ENCODE measurements at regions not wholly inside any gene's neighbourhood (a gene's known extent, or its start where the extent isn't known, plus 50 kb on each side); places are given as distances from the start of the nearest gene placed in this dataset.

DNA sequence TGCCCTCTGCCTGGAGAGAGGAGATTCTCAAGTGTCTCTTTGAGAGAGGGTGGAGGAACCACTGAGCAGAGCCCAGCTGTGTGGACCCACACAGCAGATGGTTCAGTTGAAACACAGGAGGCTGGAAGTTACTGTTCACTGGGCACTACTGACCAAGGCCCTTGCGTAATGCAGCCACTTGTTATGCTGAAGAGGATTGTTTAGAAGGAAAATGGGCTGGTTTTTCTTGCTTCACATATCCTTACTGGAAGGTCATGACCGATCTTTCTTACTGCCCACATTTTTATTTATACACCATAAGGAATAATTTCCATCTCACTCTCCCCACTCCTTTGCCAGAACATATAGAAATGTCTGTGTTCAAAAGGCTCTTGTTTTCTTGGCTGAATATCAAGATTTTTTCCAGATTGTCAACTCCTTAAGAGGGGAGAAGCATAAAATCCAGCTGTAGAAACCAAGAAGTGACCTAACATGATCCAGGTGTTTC, 375.1 kb upstream of the DDHD1 start:
- peaks cover 0 to 2% of the 10 kb centered on the region in 2 experiments; a peak in 1 of 4 replicates for H3K4me1 ChIP-seq (ENCODE audit: control insufficient read depth in 1 of 2, insufficient read depth in 2 of 2, low read depth in 1 of 2, low read length in 1 of 2)
- H3K9ac ChIP-seq = no peak overlapping the region
- H3K9me3 ChIP-seq = no peaks in the 10 kb centered on the region
- no peaks in the 10 kb centered on the region for H3K36me3 ChIP-seq (replicated peaks in 1 of 2; ENCODE audit: control insufficient read depth in 1 of 2, insufficient read depth in 2 of 2, low read length in 1 of 2)
- no peak overlapping the region for H3K4me3 ChIP-seq (ENCODE audit: low read depth in 2 of 2, low read length in 1 of 2)
- TF ChIP-seq TAF1 (IDR thresholded peaks at IDR 0.05; ENCODE audit: borderline replicate concordance, low read depth, low read length) (no peak), EP300 (IDR thresholded peaks at IDR 0.05; ENCODE audit: borderline replicate concordance in 1 of 2, low read depth in 1 of 2, low read length in 1 of 2) (no peak), JUND (IDR thresholded peaks at IDR 0.05) (no peak), FOXJ3 (CRISPR knock-in tag; IDR thresholded peaks at IDR 0.05) (no peak), FOSL2 (IDR thresholded peaks at IDR 0.05; ENCODE audit: borderline replicate concordance, low read depth) (no peak), TCF12 (IDR thresholded peaks at IDR 0.05) (no peak), SMC3 (IDR thresholded peaks at IDR 0.05; ENCODE audit: low read depth, low read length) (no peak), RCOR1 (IDR thresholded peaks at IDR 0.05; ENCODE audit: low read length) (no peak), GABPA (IDR thresholded peaks at IDR 0.05; ENCODE audit: low read depth) (no peak), MXI1 (IDR thresholded peaks at IDR 0.05; ENCODE audit: low read depth, low read length) (no peak), MEF2A (IDR thresholded peaks at IDR 0.05; ENCODE audit: borderline replicate concordance, low read depth) (no peak)
- TF ChIP-seq, protein P1, sequence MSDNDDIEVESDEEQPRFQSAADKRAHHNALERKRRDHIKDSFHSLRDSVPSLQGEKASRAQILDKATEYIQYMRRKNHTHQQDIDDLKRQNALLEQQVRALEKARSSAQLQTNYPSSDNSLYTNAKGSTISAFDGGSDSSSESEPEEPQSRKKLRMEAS (IDR thresholded peaks at IDR 0.05; ENCODE audit: low read depth) = no peak
- TF ChIP-seq, protein P2, sequence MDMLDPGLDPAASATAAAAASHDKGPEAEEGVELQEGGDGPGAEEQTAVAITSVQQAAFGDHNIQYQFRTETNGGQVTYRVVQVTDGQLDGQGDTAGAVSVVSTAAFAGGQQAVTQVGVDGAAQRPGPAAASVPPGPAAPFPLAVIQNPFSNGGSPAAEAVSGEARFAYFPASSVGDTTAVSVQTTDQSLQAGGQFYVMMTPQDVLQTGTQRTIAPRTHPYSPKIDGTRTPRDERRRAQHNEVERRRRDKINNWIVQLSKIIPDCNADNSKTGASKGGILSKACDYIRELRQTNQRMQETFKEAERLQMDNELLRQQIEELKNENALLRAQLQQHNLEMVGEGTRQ (IDR thresholded peaks at IDR 0.05; ENCODE audit: borderline replicate concordance, low read depth, low read length) = no peak
- TF ChIP-seq, protein P3, sequence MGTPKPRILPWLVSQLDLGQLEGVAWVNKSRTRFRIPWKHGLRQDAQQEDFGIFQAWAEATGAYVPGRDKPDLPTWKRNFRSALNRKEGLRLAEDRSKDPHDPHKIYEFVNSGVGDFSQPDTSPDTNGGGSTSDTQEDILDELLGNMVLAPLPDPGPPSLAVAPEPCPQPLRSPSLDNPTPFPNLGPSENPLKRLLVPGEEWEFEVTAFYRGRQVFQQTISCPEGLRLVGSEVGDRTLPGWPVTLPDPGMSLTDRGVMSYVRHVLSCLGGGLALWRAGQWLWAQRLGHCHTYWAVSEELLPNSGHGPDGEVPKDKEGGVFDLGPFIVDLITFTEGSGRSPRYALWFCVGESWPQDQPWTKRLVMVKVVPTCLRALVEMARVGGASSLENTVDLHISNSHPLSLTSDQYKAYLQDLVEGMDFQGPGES (IDR thresholded peaks at IDR 0.05; ENCODE audit: low read depth, low read length) = no peak
- no peaks in the 10 kb centered on the region for H3K79me2 ChIP-seq (ENCODE audit: insufficient read depth)
- CTCF ChIA-PET = interaction anchor here (1.1 to 8.2 kb wide), 2 partner anchors 10 to 820 kb away, joined by 4 to 50 read pairs; no protein-coding TSS in a partner anchor
- no peak overlapping the region for H2AFZ ChIP-seq (ENCODE audit: low read depth)
- DNase-seq = no peak
- no peaks in the 10 kb centered on the region for H3K27me3 ChIP-seq (ENCODE audit: insufficient read depth)
- H3F3A ChIP-seq (replicated peaks; ENCODE audit: insufficient read depth) = no peaks in the 10 kb centered on the region
- H3K4me2 ChIP-seq = no peak overlapping the region
- H3K9me2 ChIP-seq = no peaks in the 10 kb centered on the region
- no peaks in the 10 kb centered on the region for H4K20me1 ChIP-seq (ENCODE audit: insufficient read depth)
- H3K27ac ChIP-seq (ENCODE audit: low read depth in 2 of 2, low read length in 1 of 2) = no peak overlapping the region
- WGBS (ENCODE audit: low lambda C conversion rate) = 34% methylated on average over 2 of the region's 2 CpGs
- POLR2A ChIA-PET = no interaction called here

DNA sequence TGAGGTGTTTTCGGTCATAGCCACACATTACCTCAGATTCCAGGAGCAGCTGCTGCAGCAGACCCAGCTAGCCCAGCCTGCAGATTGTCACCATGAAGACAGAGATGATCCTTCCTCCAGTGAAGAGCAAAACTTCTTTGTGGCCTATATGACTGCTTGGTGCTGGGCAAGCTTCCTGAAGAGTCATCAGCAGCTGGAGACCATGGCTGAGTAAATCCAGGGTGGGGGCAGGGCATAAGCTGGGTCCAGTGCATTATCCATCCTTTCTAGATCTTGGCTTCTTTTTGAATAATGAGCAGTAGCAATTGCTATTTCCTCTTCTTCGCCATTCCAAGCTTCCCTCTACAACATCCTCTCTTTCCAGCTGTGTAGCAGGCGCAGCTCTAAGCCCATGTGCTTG, 373.1 kb upstream of the DDHD1 start:
- WGBS (ENCODE audit: low lambda C conversion rate) = 25% methylated on average over 2 of the region's 3 CpGs
- Histone ChIP-seq H3K4me1 (ENCODE audit: control insufficient read depth in 1 of 2, insufficient read depth in 2 of 2, low read depth in 1 of 2, low read length in 1 of 2) (peaks cover 0 to 2% of the 10 kb centered on the region in 2 experiments; a peak in 1 of 4 replicates), H2AFZ (ENCODE audit: low read depth) (no peak overlapping the region), H3K4me2 (no peak overlapping the region), H3F3A (replicated peaks; ENCODE audit: insufficient read depth) (no peaks in the 10 kb centered on the region), H3K36me3 (replicated peaks in 1 of 2; ENCODE audit: control insufficient read depth in 1 of 2, insufficient read depth in 2 of 2, low read length in 1 of 2) (no peaks in the 10 kb centered on the region), H3K27me3 (ENCODE audit: insufficient read depth) (no peaks in the 10 kb centered on the region), H3K79me2 (ENCODE audit: insufficient read depth) (no peaks in the 10 kb centered on the region), H3K4me3 (ENCODE audit: low read depth in 2 of 2, low read length in 1 of 2) (no peak overlapping the region), H3K9me3 (no peaks in the 10 kb centered on the region), H3K9me2 (no peaks in the 10 kb centered on the region), H4K20me1 (ENCODE audit: insufficient read depth) (no peaks in the 10 kb centered on the region), H3K9ac (no peak overlapping the region), H3K27ac (ENCODE audit: low read depth in 2 of 2, low read length in 1 of 2) (no peak overlapping the region)
- DNase-seq = no peak
- POLR2A ChIA-PET = no interaction called here
- CTCF ChIA-PET = interaction anchor here (2.3 to 8.2 kb wide), 2 partner anchors 12 to 822 kb away, joined by 10 to 50 read pairs; no protein-coding TSS in a partner anchor
- TF ChIP-seq, protein P4, sequence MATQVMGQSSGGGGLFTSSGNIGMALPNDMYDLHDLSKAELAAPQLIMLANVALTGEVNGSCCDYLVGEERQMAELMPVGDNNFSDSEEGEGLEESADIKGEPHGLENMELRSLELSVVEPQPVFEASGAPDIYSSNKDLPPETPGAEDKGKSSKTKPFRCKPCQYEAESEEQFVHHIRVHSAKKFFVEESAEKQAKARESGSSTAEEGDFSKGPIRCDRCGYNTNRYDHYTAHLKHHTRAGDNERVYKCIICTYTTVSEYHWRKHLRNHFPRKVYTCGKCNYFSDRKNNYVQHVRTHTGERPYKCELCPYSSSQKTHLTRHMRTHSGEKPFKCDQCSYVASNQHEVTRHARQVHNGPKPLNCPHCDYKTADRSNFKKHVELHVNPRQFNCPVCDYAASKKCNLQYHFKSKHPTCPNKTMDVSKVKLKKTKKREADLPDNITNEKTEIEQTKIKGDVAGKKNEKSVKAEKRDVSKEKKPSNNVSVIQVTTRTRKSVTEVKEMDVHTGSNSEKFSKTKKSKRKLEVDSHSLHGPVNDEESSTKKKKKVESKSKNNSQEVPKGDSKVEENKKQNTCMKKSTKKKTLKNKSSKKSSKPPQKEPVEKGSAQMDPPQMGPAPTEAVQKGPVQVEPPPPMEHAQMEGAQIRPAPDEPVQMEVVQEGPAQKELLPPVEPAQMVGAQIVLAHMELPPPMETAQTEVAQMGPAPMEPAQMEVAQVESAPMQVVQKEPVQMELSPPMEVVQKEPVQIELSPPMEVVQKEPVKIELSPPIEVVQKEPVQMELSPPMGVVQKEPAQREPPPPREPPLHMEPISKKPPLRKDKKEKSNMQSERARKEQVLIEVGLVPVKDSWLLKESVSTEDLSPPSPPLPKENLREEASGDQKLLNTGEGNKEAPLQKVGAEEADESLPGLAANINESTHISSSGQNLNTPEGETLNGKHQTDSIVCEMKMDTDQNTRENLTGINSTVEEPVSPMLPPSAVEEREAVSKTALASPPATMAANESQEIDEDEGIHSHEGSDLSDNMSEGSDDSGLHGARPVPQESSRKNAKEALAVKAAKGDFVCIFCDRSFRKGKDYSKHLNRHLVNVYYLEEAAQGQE (IDR thresholded peaks at IDR 0.05; ENCODE audit: low read depth, low read length) = no peak
- TF ChIP-seq MXI1 (IDR thresholded peaks at IDR 0.05; ENCODE audit: low read depth, low read length) (no peak), NRF1 (IDR thresholded peaks at IDR 0.05; ENCODE audit: low read depth, low read length) (no peak), RFX5 (IDR thresholded peaks at IDR 0.05; ENCODE audit: low read length) (no peak), SIN3A (IDR thresholded peaks at IDR 0.05; ENCODE audit: borderline replicate concordance, low read depth, low read length) (no peak), POLR2AphosphoS5 (IDR thresholded peaks at IDR 0.05; ENCODE audit: low read depth, low read length) (no peak), ELF1 (IDR thresholded peaks at IDR 0.05) (no peak), FOSL2 (IDR thresholded peaks at IDR 0.05; ENCODE audit: borderline replicate concordance, low read depth) (no peak), FOXJ3 (CRISPR knock-in tag; IDR thresholded peaks at IDR 0.05) (no peak)
- TF ChIP-seq, protein P2 (IDR thresholded peaks at IDR 0.05; ENCODE audit: borderline replicate concordance, low read depth, low read length) = no peak
- TF ChIP-seq, protein P3 (IDR thresholded peaks at IDR 0.05; ENCODE audit: low read depth, low read length) = no peak
